ENCODE measurements at regions not wholly inside any gene's neighbourhood (a gene's known extent, or its start where the extent isn't known, plus 50 kb on each side); places are given as distances from the start of the nearest gene placed in this dataset.

GRCh38 chr12:67514502-67514901 is 134.0 kb upstream of the DYRK2 start:
- ChIA-PET POLR2A (ENCODE audit: unreplicated experiment) (no interaction called here), CTCF (no interaction called here)
- H3K27ac ChIP-seq = no peak overlapping the region
- no peaks in the 10 kb centered on the region for H3K27me3 ChIP-seq (ENCODE audit: insufficient read depth, low read depth)
- TF ChIP-seq EZH2 (IDR thresholded peaks at IDR 0.05; ENCODE audit: low read depth) = no peak
- TF ChIP-seq CTCF (conservative IDR thresholded peaks at IDR 0.05) = no peak
- no peaks in the 10 kb centered on the region for H3K9me3 ChIP-seq (ENCODE audit: insufficient read depth, low read depth)
- no TSS peak for BruUV-seq (replicated peaks)
- no peaks in the 10 kb centered on the region for H3K79me2 ChIP-seq (ENCODE audit: low read depth)
- H3K4me3 ChIP-seq = no peak overlapping the region
- no peaks in the 10 kb centered on the region for H4K20me1 ChIP-seq (ENCODE audit: insufficient read depth)
- no peaks in the 10 kb centered on the region for H3K9me2 ChIP-seq (ENCODE audit: insufficient read depth)
- H3K4me2 ChIP-seq = no peak overlapping the region
- H3F3A ChIP-seq (ENCODE audit: insufficient read depth, low read depth) = peaks cover 16% of the 10 kb centered on the region; the same call in 1 of the 2 replicates
- no peak overlapping the region for H2AFZ ChIP-seq
- DNase-seq = no peak
- peaks cover 39% of the 10 kb centered on the region for H3K4me1 ChIP-seq (replicated peaks; ENCODE audit: insufficient read depth)
- H3K36me3 ChIP-seq (ENCODE audit: low read depth) = no peaks in the 10 kb centered on the region
- intact Hi-C loops (cut with micrococcal nuclease; ENCODE audit: unreplicated experiment) = no loop called here

DNA sequence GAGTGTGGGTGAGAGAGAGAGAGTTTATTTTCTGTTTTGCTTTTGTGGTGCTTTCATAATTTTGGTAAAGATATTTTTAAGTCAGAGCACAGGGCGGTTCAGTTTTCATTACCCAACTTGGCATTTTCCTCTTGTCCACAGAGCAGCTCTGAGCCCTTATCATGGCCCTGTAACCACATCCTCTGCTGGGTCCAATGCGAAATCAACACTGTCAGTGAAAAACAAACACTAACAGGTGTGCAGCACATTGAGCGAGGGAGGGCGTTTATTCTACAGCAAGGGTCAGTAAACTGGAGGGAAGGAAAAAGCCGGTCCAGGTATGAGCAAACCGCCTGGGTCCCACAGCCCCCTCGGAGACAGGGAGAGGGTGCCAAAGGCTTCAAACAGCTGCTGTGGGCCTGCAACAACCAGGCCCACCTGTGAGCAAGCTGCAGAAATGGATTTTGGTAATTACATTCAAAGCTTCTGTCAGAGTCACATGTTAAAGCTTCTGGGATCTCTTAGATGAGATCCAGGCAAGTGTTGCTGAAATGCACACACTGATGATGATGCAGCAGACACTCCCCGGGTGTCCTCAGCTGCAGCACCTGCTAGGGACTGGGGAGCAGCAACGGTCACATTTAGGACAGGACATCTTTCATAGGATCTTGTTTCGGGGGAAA is 132.7 kb upstream of the DYRK2 start:
- no peaks in the 10 kb centered on the region for H3K9me3 ChIP-seq (ENCODE audit: insufficient read depth, low read depth)
- peak; percentile 3 to 70 for DNase-seq
- POLR2A ChIA-PET (ENCODE audit: unreplicated experiment) = interaction anchor here (1.8 kb wide), 1 partner anchor 32 kb away, joined by 4 read pairs; no protein-coding TSS in a partner anchor
- H3K4me2 ChIP-seq = no peak overlapping the region; the same call in 1 of the 2 replicates
- no peak overlapping the region for H2AFZ ChIP-seq
- no peaks in the 10 kb centered on the region for H3K79me2 ChIP-seq (ENCODE audit: low read depth)
- H3K27me3 ChIP-seq (ENCODE audit: insufficient read depth, low read depth) = no peaks in the 10 kb centered on the region
- no peaks in the 10 kb centered on the region for H3K9me2 ChIP-seq (ENCODE audit: insufficient read depth)
- H3K4me1 ChIP-seq (replicated peaks; ENCODE audit: insufficient read depth) = peaks cover 48% of the 10 kb centered on the region
- intact Hi-C loops (cut with micrococcal nuclease; ENCODE audit: unreplicated experiment) = loop anchor here (2.0 kb wide), 1 partner anchor 133 kb away; the partner anchor contains the start of gene DYRK2
- H3K4me3 ChIP-seq = no peak overlapping the region
- TF ChIP-seq EZH2 (IDR thresholded peaks at IDR 0.05; ENCODE audit: low read depth) (no peak), CTCF (conservative IDR thresholded peaks at IDR 0.05) (no peak)
- H3K27ac ChIP-seq = peak overlapping the region; percentile 70; the same call in 1 of the 2 replicates
- H3F3A ChIP-seq (ENCODE audit: insufficient read depth, low read depth) = peaks cover 16% of the 10 kb centered on the region; the same call in 1 of the 2 replicates
- H3K36me3 ChIP-seq (ENCODE audit: low read depth) = no peaks in the 10 kb centered on the region
- BruUV-seq (replicated peaks) = no TSS peak
- no peaks in the 10 kb centered on the region for H4K20me1 ChIP-seq (ENCODE audit: insufficient read depth)
- CTCF ChIA-PET = no interaction called here

GRCh38 chr12:67517181-67517887 is 131.2 kb upstream of the DYRK2 start:
- H3F3A ChIP-seq (ENCODE audit: insufficient read depth, low read depth) = peaks cover 16% of the 10 kb centered on the region; the same call in 1 of the 2 replicates
- no peaks in the 10 kb centered on the region for H3K9me2 ChIP-seq (ENCODE audit: insufficient read depth)
- H4K20me1 ChIP-seq (ENCODE audit: insufficient read depth) = no peaks in the 10 kb centered on the region
- peak overlapping the region; percentile 34 for H3K4me2 ChIP-seq
- no peaks in the 10 kb centered on the region for H3K79me2 ChIP-seq (ENCODE audit: low read depth)
- H3K36me3 ChIP-seq (ENCODE audit: low read depth) = no peaks in the 10 kb centered on the region
- peak overlapping the region; percentile 70 for H3K27ac ChIP-seq
- H3K9me3 ChIP-seq (ENCODE audit: insufficient read depth, low read depth) = no peaks in the 10 kb centered on the region
- TF ChIP-seq EZH2 (IDR thresholded peaks at IDR 0.05; ENCODE audit: low read depth) (no peak), CTCF (conservative IDR thresholded peaks at IDR 0.05) (no peak)
- TSS peak; percentile 31 for BruUV-seq (replicated peaks)
- no peaks in the 10 kb centered on the region for H3K27me3 ChIP-seq (ENCODE audit: insufficient read depth, low read depth)
- CTCF ChIA-PET = no interaction called here
- H2AFZ ChIP-seq = no peak overlapping the region
- peak; percentile 77 to 93 for DNase-seq
- no peak overlapping the region for H3K4me3 ChIP-seq
- POLR2A ChIA-PET (ENCODE audit: unreplicated experiment) = interaction anchor here (1.8 kb wide), 1 partner anchor 33 kb away, joined by 4 read pairs; no protein-coding TSS in a partner anchor
- H3K4me1 ChIP-seq (replicated peaks; ENCODE audit: insufficient read depth) = peaks cover 48% of the 10 kb centered on the region
- intact Hi-C loops (cut with micrococcal nuclease; ENCODE audit: unreplicated experiment) = loop anchor here (1.0 to 2.0 kb wide), 2 partner anchors 33 to 131 kb away; partner anchors contain the start of gene DYRK2
